ENCODE measurements at regions not wholly inside any gene's neighbourhood (a gene's known extent, or its start where the extent isn't known, plus 50 kb on each side); places are given as distances from the start of the nearest gene placed in this dataset.

DNA sequence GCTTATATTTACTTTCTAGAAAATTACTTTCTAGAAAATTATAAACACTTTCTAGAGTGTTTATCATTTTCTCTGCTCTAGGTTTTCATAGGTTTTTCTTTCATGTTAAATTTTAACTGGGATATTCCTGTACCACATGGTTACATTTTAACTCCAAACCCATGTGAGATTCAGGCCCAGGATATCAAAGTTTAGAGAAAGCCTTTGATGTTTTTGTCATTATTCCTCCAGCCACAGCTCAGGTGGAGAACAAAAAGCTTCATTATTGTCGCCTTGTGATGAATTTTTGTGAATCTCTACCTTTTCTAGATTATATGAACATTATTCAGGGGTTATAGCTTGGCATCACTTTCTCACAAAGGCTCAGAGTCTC is 816.0 kb downstream of the SQOR start:
- no peak for DNase-seq

DNA sequence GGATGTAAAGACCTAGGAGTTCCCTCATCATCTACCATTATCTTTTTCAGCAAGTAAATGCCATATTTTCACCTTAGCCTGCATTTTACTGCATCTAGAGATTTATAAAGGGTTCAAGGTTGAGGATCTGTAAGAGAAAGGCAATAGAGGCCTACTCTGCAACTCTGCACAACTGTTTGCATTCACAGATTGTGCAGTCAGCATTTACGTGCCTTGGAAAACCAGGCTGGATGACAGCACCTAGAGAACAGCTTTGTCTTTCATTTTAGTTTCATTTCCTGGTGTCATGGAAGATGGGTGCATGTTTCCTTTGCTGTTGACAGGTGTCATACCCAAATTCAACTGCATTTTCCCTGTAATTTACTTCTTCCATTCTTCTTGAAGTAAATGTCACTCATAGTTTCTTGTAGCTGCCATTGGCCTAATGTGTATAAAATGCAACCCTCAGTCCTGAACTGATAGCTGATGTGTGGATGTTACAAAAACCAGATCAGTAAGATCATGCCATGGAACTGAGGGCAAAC is 817.5 kb downstream of the SQOR start:
- DNase-seq, result no peak

DNA sequence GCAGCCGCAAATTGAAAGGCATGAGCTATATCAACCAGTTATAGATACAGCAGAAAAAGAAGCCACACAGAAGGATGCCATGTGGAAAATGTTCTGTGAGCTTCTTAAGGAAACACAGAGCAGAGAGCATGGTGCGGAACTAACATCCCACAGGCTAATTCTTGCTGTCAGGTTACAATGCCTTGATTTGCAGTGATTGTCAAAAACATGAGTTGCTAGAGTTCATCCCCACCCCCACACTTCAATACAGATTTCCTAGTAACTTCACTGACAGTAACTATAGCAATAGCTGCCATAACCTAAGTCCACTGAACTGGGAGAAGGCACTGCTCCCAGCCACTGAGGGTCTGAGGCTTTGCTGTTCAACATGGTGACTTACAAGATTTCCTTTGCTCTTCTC is 821.6 kb downstream of the SQOR start:
- DNase-seq, result no peak

DNA sequence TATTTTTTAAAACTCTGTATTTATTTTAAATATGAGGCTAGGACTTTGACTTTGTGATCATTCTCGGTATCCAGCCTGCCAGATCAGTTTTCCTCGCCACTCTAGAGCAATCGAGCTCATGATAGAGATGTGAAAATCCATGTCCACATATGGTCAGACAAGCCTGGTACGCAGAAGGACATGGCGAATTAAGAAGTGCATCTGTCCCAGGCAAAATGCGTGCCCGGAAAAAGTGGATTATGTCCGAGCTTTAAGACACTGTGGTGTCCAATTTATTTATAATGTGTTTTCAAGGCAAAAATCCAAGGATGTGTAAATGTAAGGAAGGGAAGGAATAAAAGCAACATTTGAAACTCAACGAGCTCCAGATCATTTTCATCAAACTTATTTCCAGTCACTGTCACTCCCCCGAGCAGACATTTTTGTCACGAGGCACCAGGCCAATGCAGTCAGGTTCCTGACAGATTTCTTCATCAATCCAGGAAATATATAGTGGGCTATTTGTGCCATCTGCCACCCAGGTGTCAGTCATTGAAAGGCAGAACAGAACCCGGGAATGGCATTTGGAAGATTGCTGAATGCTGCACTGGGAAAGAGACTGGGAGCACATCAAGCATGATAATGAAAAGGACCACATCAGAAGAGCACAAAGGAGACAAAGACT is 825.7 kb downstream of the SQOR start:
- no peak for DNase-seq

DNA sequence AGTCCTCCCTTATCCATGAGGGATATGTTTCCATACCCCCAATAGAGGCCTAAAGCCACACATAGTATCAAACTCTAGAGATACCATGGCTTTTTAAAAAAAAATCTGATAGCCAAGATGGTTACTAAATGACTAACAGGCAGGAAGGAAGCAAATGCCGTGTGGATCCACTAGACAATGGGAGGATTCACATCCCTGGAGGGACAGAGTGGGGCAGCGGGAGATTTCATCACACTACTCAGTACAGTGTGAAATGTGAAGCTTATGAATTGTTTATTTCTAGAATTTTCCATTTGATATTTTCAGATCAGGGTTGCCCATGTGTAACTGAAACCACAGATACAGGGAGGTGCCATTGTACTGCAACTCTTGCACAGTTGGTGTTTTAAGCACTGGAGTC is 826.6 kb downstream of the SQOR start:
- DNase-seq, result no peak

DNA sequence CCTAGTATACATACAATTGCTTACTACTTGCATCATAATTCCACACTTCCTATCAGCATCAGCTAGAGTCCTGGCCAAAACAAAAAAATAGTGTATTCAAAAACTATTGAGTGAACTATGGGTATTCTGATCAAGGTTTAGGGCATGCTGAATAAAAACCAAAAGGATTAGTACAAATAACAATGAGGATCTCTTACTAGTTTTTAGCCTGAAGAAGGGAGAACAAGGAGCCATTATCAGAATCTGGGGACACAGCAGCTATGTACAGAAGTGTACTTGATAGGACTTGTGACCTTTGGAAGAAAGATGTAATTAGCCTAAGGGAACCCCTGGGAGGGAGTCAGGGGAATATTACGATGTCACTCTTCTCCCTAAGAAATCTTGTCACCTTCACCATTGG is 832.2 kb downstream of the SQOR start:
- DNase-seq, result no peak

DNA sequence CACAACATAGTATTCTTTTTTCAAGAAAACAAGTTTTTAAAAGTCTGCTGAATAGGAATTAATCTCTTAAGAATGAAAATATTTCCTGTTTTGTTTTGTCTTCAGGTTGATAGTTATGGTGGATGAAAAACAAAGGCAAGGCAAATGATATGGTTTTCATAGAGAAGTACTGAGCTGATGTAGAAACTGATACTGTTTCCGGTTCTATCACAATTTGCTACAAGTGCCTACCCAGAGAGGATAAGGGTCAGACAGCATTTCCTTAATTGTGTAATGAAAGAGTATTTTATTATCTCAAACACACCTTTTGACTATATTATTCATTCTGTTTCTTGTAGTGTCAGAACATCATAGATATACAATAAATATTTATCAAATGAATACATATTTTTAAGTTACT is 836.3 kb downstream of the SQOR start:
- DNase-seq, result no peak

DNA sequence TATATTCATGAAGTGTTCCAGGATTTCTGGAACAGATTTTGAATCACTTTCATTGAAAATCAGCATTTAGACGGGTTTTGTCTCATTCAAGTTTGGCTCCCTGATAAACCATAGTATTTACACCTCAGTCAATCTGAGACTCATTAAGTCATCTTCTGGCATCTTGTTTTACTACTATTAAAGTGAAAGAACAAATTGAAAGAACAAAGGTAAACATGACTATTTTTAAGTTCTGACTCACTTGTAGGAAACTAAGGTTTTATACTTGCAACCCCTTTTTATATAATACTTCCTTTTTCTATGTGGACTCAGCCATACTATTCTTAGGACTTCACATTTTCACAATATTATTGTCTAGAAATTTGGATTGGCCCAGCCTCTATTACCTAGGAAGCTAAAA is 854.4 kb downstream of the SQOR start:
- DNase-seq, result no peak

DNA sequence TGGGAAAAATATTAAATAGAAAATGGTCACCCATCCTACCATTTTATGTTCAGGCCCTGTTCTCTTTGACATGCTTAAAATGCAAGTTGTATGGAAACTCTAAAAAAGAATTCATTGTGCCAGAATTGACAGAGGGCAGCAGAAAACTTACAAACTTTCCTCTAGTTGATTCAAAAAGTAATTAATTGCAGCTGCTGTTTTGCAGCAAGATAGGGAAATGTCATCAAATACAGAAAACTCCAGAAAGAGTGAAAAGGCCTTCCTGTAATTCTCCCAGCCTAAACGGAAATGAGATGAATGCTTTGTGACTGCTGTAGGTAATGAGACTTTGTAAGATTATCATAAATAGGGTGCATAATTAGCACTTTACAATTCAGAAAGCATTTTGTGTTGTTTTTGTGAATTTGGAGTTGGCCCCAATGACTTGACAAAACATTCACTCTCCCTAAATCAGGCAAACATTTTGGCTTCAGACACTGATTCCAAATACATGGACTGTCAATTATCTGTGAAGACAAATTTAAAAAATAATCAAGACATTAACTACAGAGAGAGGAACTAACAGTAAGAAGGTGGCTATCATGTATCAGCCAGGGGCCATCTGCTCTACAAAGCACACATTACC is 861.8 kb downstream of the SQOR start:
- no peak for DNase-seq

DNA sequence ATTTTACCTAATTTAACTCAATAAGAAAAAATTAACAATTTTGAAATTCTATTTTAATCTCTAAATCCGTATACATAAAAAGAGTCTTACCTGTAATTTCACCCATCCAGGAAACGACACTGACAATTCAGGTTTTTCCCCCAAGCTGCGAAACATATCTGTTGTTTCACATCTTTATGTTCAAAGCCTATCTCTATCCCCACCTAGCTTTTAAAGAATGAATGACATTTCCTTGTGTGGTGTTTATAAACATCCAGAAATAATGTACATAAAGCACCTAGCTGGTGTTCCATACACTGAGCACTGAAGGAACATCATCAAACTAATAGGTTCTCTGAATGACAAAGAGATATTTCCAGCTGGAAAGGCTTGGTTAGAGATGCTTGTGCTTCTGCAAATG is 867.8 kb downstream of the SQOR start:
- DNase-seq, result no peak

DNA sequence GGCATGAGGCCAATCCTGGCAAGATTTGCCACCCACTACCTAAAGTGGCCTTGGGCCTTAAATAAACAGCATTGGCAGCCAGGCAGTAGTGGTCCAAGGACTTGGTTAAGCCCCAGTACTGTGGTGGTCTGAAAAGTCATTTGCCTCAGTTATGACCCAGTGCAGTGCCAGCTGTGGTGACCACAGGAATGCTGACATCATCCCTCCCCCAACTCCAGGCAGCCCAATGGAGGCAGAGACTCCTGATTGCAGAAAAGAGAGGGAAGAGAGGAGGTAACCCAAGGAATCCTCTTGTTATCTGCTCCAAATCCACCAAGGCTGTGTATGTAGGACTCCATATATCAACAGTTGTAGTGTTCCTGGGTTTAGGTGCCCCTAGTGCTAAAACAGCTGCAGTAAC is 883.6 kb downstream of the SQOR start:
- no peak for DNase-seq

DNA sequence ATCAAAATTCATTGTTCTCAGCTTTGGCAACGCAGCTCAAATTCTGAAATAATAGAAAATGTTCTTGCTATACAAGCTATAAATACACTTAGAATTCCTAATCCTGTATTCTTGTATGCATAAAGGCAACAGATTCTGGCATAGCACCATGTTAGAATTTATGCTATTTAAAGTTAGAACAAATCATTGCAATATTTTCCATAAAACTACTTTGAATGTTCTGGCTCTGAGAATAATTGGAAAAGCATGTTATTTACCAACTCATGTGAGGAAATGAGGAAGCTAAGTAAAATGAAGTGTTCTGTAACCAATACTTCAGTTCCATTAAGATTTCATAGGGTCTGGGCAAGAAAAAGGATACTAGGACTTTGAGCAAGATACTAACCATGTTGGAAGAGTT is 888.9 kb downstream of the SQOR start:
- DNase-seq, result no peak

DNA sequence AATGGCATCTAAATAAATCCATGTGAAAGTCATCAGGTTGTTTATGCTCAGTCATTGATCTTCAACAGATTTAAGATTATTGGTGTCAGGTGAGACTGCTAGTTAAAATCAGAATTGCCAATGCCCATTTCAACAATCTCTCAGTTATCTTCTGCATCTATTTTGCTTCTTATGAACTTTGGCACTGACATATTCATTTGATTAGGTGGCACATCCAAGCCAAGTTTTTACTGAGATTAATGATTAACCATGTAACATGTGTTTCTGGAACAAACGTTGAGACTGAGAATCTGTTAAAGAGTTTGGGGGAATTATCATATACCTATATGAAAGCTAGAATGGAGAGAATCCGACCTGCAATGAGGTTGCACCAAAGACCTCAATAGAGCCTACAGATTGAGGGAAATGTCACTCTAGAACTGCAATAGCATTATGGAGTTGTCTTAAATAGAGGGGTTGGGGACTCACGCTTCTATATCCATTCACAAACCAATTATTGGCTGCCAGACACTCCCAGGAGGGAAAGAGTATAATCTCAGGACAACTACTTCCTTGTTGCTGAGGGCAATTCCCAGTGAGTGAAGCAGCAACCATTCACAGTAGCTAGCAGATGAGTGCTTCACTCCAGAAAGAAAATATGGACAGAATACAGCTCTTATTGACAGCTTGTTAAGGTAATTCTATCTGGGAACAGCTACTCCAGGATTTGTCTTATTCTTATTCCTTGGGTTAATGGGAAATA is 891.3 kb downstream of the SQOR start:
- DNase-seq, result no peak

DNA sequence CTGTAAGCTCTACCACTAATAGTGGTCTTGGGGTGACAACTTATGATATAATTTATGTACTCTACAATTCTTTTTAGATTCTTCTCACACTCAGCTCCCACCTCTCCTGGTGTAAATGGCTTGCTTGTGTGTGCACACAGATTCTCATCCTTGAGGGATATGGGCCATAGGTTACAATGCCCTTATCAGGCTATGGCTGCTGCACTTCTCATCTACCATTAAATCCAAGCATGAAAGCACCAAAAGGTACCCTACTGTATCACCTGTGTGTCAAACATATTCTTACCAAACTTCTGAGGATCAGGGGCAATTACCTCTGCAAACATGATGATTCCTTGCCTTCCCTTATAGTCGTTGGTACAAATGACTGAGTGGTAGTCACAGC is 891.9 kb downstream of the SQOR start:
- DNase-seq, result no peak

DNA sequence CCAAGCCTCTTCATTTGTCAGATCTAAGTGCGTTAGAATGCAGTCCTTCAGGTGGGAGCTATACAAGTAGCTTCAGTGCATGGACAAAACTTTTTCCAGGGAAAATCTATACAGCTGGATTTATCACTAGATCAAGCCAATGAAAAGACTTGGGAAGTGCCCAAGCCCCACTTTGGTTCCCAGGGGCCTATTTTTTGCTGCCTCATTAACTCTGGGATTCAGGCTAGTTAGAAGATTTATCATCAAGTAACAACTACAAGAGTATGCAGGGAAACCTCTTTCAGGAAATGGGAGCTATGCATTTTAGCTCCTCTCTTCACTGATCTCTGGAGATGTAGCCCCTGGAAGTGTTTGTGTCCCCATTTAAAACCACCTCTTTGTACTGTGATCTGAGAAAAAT is 908.8 kb downstream of the SQOR start:
- DNase-seq, result no peak

DNA sequence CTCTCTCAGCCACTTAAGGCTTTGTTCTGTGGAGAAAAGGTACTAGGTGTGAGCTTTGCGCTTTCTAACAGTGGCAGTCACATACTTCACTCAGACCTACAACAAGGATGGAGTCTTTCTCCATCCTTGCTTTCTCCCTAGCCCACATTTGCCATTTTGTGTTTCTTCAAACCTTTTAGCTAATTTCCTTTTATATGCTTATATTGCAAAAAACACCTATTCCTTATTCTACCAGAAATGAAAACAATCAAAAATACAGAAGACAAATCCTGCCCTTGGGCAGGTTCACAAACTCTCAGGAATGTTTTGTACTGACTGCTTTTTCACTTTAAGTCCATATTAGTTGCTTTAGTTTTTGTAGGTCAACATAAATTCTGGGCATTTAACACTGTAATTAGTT is 914.2 kb downstream of the SQOR start:
- DNase-seq, result no peak

DNA sequence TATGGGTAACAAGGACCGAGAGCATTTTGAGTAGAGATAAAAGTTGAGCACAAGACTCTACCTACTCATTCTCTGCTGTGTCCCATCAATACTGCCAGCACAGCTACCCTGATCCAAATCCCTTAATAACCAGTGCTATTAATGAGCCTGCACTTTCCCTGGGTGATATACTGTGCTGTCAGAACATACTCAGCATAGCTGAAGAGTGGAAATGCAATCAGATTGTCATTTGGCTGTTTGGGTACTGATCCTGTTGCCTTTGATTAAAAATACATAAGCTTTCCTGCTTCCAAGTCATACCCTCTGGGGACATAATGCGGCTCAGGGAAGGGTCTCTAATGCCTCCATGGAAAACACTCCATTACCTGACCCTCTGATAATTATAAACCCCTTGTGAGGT is 917.5 kb downstream of the SQOR start:
- no peak for DNase-seq

DNA sequence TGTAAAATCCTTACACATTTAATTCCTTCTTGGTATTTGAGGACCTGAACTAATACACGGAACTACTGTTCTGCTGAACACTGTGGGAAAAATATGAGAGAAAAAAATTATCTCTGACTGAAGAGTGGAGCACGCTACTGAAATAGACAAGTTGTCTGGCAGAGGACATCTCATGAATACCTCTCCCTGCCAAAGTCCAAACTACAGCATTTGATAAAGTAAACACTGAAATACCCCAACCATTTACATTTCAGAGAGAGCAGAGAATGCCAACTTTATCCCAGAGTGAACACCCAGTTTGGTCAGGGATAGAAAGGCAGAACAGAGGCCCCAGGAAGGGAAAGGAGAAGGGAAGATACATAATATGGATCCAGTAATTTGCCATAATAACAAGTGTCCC is 920.7 kb downstream of the SQOR start:
- DNase-seq, result no peak

DNA sequence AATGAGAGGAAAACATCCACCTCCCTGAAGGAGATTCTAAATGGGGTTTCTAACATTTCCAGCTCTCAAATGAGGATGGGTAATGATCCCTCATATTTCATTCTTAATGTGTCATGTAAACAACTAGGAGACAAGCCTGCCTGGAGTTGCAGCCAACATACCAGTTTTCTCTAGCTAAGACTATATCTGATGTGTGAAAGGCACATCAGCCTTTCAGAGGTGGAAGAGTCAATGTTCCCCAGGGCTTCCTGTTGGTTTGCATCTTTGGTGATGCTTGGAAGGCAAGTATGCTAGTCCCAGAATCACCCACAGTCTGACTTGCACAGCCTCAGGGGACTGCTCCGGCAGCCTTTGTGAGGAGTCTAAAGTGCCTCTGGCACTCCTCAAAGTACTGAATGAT is 921.2 kb downstream of the SQOR start:
- no peak for DNase-seq

DNA sequence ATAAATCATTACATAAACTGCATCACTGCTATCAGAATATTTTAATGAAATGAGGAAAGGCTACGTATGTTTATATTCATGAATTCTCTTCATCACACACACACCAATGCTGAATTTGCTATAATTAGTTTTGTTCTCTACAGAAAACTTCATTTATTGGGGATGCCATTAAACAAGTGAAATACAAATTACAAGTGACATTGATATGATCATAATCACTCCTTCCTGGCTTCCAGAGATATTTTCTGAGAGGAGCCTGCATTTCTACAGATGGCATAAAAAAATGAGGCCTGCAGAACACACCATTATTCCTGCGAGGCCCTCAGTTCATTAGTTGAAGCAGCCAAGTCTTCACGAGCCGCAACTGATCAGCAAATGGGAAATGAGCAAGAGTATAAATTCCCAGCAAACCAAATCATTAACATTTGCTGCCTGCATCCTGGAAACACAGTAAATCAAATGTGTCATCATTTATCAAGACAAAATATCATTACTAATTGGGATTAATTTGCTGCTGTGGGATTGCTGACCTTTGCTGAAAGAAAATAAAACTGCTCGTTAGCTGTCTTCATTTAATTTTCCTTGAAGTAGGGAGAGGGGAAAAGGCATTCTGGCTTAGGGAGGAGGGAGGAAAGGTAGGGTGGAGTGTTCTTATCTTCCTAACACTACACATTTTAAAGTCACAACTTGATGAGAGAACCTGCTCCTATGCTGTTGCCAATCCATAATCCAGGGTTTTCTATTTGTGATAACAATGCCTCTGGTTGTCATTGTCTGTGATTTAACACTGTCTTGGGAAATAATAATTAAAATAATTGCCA is 921.9 kb downstream of the SQOR start:
- no peak for DNase-seq

DNA sequence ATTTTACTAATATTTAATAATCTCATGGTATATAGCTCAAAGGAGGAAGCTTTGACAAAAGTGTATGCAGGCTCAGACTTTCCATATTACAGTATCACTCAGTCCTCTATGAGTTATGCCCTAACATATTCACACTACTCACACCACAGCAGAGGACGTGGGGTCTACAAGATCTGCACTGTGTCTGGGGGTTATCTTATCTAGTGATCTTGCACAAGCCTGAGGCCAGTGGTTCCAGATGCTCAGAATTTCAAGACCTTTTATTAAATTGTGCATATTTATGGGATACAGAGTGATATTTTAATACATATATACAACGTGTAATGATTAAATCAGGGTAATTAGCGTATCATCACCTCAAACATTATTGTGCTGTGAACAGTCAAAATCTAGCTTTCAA is 933.1 kb downstream of the SQOR start:
- no peak for DNase-seq

DNA sequence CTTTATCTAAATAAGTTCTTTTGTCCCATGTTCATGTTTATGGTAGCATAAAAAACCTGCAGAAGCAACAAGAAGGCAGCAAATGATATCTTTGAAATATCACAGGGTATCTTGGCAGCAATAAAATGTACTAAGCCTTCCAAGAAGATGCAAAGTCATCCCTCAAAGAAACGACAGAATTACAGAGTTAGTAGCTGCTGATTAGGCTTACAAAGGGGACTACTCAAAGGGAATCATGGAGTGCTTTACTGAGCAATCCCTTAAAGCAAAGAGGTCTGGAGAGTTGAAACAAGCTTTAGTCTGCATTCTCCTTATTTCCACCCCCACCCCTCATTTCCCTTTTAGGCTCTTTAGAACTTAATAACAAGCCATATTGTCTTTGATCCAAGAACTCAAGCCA is 935.0 kb downstream of the SQOR start:
- DNase-seq, result no peak

DNA sequence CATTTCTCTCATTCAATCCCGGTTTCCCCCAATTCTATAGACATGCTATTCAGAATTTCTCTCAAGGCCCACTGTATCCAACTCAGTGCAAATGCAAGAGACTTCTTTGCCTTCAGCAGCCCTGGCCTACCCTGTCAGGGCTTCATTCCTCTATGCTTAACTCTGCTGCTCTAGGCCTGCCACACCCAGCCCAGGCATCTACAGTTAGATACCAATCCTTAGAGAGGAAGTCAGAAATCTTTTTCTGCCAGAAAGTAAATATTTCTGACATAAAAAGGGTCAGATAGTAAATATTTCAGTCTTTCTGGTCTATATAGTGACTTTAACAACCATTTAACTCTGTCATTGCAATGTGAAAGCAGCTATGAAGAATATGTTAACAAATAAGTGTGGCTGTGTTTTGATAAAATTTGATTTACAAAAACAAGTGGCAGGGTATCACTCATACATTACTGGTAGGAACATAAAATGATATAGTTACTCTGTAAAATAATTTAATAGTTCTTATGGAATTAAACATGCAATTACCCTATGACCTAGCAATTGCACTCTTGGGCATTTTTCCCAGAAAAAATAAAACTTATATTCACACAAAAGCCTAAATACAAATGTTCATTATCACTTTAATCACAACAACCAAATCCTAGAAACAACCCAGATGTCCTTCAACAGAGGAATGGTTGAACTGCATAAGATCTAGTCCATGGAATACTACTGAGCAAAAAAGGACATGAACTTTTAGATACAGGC is 942.0 kb downstream of the SQOR start:
- no peak for DNase-seq
